HT1080 (cell line): ENCODE measurements at regions not wholly inside any gene's neighbourhood (a gene's known extent, or its start where the extent isn't known, plus 50 kb on each side); places are given as distances from the start of the nearest gene placed in this dataset.

Experiments used
- DNase-seq: peaks from one replicate; pipeline ENCODE4 v3.0.0-alpha.2; 2015; ENCODE audit warnings: low read depth

DNA sequence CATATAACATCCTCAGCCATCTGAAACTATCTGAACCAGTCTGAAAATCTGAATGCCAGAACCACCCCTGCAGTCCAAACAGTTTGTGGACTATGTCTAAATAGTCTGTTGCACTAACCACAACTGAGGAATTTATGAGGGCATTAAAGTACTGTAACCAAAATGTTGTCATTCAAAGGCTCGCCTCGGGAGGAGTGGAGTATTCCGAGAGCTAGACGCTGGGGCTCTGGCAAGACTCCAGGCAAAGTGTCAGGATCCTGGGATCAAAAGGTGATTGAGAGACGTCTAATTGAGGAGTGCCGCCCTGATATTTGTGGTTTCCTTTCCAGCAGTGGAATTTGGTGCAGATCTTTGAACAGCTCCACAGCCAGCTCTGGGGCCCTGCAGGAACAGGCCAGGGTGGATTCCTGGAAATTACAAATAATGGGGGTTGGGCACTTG lies 142.9 kb upstream of the MYOCD start:
- DNase-seq = peak; percentile 2

DNA sequence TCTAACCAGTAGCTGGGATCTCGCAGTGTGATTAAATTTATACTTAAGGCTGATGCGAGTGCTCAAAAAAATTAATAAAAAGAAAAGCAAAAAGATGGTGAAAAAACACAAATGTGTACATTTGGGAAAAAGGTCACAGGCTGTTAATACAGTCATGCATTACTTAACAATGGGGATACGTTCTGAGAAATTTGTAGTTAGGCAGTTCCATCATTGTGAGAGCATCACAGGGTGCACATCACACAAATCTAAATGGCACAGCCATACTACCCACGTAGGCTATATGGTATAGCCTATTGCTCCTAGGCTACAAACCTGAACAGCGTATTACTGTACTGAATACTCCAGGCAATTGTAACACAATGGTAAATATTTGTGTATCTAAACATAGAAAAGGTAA lies 142.4 kb upstream of the MYOCD start:
- no peak for DNase-seq

DNA sequence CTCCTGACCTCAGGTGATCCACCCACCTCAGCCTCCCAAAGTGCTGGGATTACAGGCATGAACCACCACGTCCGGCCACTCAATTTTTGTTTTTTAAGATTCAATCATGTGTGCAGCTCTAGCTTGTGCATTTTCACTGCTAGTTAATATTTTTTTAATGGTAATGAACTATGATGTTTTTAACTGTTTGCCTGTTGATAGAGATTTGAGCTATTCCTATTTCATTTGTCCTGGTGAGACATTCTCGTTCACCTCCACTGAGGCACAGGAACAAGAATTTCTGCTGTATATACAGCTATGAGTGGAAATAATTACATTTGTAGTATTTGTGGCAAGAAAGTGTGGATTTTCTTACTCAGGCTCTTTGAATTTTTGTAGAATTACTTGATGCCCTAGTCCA lies 137.7 kb upstream of the MYOCD start:
- no peak for DNase-seq

DNA sequence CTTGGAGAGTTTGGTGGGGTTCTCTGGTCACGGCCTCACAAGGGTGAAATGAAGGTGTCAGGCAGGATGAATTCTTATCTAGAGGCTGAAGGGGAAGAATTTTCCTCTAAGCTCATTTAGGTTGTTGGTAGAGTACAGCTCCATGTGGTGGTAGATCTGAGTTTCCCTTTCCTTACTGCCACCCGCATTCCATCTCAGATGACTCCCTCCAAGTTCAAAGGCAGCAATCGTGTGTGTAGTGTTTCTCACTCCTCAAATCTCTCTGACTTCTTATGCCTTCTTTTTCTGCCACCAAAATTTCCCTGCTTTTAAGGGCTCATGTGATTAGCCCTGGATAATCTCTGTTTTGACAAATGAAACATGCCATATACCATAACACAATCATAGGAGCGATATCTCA lies 135.5 kb upstream of the MYOCD start:
- no peak for DNase-seq

DNA sequence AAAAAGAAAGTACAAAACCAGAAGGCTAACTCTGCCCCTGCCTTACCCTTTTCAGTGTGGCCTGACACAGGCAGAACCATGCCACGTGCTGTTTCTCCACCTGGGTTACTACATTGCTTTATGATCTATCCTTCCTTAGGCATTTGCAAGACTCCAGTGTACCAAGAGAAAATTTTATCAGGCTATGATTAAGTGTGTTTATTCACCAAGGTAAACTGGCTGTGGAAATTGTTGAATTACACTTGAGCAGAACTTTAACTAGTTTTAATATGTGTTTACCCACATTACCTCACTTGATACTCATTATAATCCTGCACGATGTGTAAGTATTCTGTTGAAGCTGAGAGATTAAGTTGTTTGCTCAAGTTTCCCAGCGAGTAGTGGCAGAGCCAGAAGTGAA lies 129.7 kb upstream of the MYOCD start:
- DNase-seq = no peak

DNA sequence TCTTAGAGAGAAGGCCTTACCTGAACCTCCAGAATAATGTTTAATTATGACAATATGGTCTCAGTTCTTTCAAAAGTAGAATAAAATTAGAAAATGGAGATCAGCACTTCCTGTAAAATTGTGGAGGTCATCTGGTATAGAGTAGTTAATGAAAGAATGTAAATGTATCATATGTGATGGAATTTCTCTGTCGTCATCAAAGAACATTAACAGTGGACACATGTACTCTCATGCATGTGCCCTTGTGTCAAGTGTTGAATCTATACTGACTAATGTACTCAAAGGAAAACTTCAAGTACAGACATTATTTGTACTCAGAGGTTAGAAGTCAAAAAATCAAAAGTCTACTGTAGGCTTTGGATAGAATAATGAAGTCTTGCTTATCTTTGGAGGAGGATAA lies 129.2 kb upstream of the MYOCD start:
- DNase-seq = no peak

DNA sequence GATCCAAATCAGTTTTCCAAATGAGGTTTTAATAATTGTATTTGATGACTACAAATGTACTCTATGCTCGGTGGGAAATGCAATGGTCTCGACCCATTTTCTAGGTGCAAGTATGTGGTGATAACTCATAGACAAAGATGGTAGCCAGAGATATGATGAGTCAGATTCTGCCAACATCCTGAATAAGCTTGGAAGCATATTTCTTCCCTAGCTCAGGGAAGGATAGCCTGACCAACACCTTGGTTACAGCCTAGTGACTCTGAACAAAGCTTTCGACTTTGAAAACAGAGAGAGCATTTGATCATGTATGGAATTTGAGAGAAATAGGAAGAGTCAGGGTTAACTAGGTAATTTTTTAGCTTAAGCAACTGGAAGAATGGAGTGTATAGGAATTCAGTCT lies 128.3 kb upstream of the MYOCD start:
- DNase-seq = no peak

DNA sequence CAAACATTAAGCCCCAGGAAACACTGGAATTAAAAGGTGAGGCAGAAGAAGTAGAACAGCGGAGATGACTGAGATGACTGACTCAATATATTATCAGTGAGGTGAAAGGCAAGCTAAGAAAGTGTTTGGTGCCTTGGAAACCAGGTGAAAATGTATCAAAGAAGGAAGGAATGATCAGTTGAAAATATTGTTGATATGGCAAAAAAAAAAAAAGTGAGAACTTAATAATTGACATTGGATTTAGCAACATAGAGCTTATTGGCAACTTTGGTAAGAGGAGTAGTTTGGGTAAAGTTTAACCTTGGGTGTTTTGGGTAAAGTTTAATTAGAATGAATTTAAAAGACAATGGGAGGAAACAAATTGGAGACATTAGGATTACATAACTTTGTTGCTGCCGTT lies 127.7 kb upstream of the MYOCD start:
- DNase-seq = no peak

DNA sequence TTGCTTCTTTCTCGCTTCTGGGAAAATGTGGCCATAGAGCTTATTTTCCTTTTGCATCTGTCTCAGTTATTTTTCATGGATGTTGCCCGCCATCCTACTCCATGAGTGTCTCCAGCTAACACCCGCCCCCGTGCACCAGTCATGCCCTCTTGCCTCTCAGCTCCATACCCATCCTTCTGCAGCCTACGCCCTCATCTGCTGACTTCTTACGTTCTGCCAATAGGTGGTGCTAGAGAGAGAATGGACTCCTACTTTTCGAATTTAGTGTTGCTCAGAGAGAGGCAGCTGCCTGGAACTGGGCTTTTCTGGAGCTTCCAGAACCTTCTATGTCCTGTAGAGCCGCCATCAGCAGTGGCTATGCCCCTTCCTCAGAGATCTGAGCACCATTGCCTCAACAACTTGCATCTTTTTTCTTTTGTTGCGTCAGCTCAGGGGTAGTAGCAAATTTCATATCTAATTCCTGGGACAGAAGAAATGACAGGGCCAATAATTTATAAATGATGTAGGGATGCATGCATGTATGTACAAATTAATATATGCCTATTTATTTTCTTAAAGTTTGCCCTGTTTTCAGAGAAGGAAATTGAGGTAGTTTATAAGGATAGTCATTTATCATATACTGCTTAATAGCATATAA lies 119.7 kb upstream of the MYOCD start:
- DNase-seq = peak; percentile 24

DNA sequence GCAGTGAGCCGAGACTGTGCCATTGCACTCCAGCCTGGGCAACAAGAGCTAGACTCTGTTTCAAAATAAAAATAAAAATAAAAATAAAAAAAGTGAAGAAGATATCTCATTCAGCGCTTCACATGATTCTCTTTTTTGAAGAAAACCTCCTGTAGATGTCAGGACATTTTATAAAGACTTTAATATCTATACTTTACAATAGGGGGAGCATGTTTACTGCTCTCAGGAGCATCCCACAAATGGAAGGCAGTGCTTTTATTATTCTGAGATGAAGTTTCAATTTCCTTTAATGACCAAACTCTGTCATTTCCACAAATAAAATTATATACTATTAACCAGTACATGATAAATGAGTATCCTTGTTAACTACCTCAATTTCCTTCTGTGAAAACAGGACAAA lies 118.7 kb upstream of the MYOCD start:
- DNase-seq = no peak

DNA sequence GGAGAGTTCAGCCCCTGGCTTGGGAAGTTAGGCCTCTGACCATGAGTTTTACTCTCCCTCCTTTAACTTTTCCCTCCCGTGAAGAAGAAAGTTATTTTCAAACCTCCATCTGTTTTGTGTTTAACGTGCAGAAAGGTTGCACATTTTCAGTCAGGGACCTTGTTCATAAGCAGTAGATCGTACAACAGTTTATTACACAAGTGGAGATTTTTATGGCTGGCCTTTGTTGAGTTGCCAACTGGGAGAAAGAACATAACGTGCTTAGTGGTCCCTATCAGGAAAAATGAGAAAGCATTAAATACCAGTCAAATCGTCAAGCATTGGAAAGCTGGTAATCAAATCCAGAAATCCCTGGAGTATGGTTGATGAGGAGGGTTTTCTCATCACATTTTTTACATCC lies 117.9 kb upstream of the MYOCD start:
- no peak for DNase-seq

DNA sequence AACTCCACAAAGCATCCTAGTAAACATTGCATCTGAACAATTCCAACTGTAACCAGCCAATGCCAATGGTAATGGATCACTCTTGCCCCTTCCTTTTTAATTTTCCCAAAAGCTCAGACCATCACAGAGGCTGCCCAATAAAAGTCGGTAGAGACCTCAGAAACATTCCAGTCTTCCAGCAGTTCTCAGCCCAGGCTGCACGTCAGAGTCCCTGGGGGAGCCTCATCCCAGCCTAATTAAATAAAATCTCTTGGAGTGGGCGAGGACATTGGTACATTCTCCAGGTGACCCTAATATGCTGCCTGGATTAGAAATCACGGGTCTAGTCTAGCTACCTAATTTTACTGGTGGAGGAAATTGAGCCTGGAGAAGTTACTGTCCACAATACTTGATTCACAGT lies 117.1 kb upstream of the MYOCD start:
- DNase-seq = no peak

DNA sequence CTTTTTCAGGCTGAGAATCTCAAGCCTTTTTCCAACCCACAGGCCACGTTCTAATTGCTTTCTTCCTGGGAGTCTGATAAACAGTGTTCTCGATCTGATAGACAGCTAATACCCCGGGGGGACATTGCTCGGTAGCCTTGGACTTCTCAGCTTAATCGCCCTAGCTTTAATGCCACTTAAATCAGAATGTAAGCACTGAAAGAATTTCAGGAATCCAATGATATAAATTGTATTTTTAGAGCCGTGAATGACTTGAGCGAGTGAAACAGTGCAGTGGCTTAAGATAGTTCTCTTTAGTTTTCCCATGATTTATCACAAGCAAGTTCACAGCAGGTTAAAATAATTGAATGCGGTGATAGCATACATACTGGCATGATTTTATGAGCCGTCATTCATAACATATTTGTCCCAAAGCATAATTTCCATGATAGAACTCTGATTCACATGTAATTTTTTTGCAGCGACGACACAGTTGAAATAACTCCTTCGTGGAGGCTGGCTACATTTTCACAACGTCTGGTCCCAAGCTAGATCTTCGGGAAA lies 116.1 kb upstream of the MYOCD start:
- DNase-seq = no peak

DNA sequence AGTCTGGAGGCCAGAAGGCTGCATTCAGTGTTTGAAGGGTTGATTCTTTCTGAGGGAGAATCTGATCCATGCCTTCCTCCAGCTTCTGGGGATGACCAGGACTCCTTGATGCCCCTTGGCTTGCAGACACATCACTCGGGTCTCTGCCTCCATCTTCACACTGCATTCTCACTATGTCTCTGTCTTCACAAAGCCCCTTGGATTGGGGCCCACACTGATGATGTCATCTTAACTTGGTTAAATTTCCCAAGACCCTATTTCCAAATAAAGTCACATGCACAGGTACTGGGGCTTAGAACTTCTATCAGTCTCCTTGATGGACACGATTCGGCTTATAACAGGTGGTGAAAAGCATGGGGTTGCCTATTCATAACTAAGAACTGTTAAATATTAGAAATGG lies 112.1 kb upstream of the MYOCD start:
- no peak for DNase-seq

DNA sequence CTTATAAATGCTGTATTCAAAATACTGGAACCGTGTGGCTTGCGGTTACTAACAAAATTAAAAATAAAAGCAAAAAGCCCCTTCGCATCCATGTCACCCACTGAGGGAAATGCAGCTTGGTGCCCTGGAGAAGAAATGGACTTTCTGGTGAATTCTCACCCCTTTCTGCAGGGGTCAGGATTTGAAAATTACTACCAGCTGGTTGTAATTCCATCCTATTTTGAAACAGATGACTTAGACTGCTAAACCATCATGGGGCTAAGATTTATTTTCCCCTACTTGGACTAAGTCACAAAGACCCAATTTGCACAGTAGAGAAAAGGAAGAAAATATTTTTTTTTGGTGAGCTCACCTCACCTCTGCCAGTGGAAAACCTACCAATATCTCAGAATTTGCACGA lies 111.4 kb upstream of the MYOCD start:
- no peak for DNase-seq

DNA sequence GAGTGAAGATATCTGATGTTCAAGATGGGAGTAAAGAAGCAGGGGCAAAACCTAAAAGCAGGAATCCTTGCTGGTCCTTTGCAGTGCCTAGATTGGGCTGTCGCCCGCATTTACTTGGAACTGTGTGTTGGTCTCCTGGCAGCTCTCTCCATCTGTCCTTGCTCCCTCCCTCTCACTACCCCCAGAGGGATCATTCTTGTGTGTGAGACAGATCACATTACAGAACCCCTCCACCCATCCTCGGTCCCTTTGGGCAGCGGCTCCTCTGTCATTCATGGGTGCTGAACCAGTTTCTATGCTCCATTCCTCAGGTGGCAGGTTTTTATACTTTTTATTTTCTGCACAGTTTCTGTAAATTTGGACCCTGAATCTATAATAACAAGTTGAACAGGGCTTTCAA lies 99.4 kb upstream of the MYOCD start:
- no peak for DNase-seq

DNA sequence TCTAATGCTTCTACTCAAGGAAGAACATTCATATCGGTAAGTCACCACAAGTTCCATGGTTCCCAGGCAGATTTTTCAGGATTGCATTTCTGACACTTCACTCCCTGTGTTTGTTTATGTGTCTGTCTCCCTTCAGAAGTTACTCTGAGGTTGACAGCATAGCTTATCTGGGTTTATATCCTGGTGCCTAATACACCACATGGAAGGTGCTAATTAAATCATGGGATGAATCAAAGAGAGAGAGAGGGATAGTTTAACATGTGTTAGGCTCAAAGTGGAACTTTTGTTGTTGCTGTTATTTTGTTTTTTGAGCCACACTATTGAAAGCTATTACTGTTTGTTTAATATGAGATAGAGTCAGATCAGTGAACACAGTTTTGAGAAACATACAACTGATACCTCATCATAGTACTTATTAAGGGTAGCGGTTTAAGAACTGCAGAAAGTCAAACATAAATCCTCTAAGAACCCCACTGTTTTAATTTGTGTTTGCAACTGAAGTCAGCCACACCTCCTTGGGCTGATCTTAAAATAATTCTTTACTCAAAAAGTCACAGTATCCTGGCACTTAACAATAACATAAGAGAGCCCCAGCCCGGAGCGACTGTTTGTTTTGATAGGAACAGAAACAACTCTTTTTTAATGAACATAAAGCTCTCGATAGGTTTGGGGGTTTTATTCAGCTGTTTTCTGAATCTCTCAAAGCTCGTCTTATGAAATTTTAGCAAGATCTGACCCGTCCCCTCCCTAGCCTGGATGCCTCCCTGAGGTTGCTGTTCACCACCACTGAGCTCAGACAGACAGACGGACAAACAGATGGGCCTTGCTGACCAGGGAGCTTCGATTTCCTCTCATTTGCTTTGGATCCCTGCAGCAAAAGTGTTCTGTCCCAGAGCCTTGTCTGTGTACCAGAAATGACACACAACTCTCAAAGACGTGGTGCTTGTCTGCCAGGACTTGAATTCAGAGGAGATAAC lies 98.3 kb upstream of the MYOCD start:
- DNase-seq = no peak

DNA sequence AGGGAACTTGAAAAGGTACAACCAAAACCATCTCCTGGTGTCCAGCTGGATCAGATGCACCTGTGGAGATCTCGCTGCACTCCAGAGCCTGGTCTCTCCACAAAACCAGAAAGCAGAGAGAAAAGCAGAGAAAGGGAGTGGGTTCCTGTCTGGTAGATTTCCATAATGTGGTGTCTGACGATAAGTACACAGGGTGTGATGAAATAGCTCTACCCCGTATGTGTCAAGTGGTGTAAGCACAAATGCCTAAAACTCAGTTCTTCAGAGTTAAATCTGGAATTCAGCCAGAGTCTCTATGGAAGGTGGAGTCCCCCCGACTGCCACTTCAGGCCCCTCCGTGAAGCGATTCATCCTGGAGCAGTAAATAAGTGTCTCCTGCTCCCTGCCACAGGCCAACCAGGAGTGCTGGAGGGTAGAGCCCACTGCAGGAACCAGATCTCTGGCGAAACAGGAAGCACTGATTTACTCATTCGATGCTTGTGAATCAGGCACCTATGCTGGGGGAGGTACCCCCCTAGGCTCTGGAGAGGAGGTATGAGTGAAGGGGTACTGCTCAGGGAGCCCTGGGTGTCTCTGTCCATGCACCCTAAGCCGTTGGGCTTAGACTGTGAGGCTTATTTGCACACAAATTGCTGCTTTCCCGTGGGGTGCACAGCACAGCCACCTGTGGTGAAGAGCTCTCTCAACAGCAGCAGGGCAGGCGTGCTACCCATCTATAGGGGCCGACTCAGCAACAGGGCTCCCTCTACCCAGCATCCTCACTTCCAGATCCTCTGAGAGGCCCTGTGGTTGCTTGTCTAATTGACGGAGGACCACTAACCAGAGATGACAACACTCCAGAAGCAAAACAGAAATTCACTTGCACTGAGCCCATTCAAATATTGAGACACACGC lies 97.1 kb upstream of the MYOCD start:
- no peak for DNase-seq

DNA sequence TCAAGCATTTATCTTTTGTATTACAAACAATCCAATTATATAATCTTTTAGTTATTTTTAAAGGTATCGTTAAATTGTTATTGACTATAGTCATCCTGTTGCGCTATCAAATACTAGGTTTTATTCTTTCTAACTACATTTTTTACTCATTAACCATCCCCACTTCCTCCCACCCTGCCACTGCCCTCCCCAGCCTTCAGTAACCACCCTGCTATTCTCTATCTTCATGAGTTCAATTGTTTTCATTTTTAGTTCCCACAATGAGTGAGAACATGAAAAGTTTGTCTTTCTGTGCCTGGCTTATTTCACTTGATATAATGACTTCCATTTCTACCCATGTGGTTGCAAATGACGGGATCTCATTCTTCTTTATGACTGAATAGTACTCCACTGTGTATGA lies 94.1 kb upstream of the MYOCD start:
- DNase-seq = no peak

DNA sequence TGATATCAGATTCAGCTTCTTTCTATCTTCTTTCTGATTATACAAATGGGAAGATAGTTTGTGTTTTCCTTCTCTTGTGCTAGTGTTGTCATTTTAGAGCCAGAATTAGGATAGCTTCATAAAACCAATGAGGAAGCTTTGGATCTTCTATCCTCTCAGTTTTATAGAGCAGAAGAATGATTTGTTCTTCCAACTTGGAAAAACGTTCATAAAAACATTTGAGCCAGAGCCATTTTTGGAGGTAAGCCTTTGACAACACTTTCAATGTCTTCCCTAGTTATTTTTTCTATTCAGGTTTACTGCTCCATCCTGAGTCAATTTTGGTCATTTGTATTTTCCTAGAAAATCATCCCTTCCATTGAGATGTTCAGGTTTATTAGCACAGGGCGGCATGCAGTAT lies 91.2 kb upstream of the MYOCD start:
- DNase-seq = no peak

DNA sequence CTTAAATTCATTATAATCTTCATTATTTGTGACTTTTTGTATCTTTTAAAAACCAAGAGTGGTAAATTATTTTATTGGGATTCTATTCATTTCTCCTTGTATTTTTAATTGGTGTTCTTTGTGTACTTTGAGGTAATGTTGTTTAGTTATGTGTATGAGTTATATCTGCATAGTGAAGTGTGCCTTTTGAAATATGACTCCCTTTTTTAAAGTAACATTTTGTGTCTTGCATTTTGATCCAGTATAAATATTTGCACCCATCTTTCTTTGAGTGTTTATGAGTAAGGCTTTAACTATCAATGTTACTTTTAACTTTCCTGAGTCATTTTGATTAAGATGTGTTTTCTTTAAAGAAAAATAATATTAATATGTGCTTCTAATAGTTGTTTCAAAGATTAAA lies 90.0 kb upstream of the MYOCD start:
- no peak for DNase-seq

DNA sequence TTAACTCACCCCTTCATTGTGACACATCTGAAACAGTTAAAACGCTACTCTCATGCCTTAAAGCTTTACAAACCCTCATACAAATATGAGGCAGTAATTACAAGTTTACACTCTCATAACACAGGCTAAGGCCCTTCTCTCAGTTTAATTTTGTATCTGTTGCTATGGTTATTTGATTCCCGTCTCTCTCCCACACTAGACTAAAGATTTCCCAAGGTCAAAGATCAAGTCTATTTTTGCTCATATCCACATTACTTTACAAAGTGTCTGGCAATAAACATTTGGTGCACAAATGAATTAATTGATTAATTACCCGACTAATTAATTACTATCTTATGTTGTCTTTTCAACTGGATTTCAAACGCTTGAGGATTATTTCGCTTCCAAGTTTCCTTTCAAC lies 86.4 kb upstream of the MYOCD start:
- no peak for DNase-seq
